ENCODE measurements at regions not wholly inside any gene's neighbourhood (a gene's known extent, or its start where the extent isn't known, plus 50 kb on each side); places are given as distances from the start of the nearest gene placed in this dataset.

DNA sequence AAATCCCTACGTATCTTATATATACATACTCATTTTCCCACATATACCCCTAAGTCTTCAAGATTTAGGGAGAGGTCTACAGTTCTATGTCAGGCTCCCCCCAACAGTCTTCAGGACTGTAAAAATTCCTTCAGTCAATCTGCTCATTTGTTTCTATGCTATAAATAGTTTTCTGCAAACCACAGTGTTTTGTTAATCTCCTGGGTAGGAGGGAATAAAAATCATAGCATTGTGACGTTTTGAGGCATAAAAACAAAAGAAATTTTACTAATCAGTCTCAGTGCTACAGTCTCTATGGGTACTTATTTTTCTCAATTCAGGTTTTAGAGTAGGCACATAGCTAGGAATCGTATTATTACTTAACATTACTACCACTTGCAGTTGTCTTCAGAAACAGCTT, 552.8 kb upstream of the LRRC4C start:
- no peak overlapping the region for H3K4me3 Mint-ChIP-seq
- ATAC-seq: no peak
- H3K36me3 Mint-ChIP-seq: peaks cover 0 to 6% (median 0%) of the 10 kb centered on the region in 5 donors
- ChIA-PET POLR2A (no interaction called here), CTCF (no interaction called here)
- peaks cover 8 to 32% (median 13%) of the 10 kb centered on the region in 11 donors for H3K9me3 Mint-ChIP-seq
- no peaks in the 10 kb centered on the region for H3K36me3 ChIP-seq (ENCODE audit: control insufficient read depth in 2 of 3, insufficient read depth in 3 of 3, low read length in 3 of 3)
- no peak overlapping the region for H3K27ac Mint-ChIP-seq
- H3K4me1 Mint-ChIP-seq: no peaks in the 10 kb centered on the region
- no peaks in the 10 kb centered on the region for H3K4me1 ChIP-seq (ENCODE audit: control insufficient read depth in 2 of 2, insufficient read depth in 2 of 2, low read length in 2 of 2)
- no peaks in the 10 kb centered on the region for H3K27me3 ChIP-seq (ENCODE audit: control insufficient read depth in 2 of 2, insufficient read depth in 2 of 2, low read length in 2 of 2)
- DNase-seq: no peak
- intact Hi-C loops (cut with micrococcal nuclease): no loop called here
- no peaks in the 10 kb centered on the region for H3K9me3 ChIP-seq (ENCODE audit: control insufficient read depth in 2 of 3, low read length in 3 of 3)
- no peak overlapping the region for H3K27ac ChIP-seq (ENCODE audit: low read depth, low read length)
- no peaks in the 10 kb centered on the region for H3K27me3 Mint-ChIP-seq
- H3K4me3 ChIP-seq (ENCODE audit: low read length): no peak overlapping the region

DNA sequence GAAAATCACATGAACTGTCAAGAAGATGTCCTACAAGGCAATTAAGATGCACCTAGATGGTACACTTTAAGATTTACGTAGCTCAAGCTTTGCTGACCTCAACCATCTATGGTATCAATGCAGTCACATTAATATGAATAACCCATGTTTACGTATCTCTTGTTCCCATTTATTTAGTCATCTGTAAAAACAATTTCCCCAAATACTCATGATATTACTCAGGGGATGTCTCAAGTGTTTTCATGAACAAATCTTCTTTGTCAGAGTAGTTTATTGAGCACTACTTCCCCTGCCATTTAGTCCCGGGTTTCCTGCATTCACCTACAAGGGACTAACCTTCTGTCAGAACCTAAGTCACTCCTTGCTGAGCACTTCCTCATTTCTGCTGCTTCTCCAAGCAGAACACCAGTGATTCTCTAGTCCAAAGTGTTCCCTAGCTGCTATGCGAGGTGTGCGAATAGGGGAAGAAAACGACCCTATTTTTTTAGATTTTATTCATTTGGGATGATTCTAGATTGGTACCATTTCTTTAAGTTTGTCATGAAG, 554.3 kb upstream of the LRRC4C start:
- POLR2A ChIA-PET: no interaction called here
- Histone ChIP-seq H3K27me3 (ENCODE audit: control insufficient read depth in 2 of 2, insufficient read depth in 2 of 2, low read length in 2 of 2) (no peaks in the 10 kb centered on the region), H3K4me3 (ENCODE audit: low read length) (no peak overlapping the region), H3K4me1 (ENCODE audit: control insufficient read depth in 2 of 2, insufficient read depth in 2 of 2, low read length in 2 of 2) (no peaks in the 10 kb centered on the region), H3K36me3 (ENCODE audit: control insufficient read depth in 2 of 3, insufficient read depth in 3 of 3, low read length in 3 of 3) (no peaks in the 10 kb centered on the region), H3K9me3 (ENCODE audit: control insufficient read depth in 2 of 3, low read length in 3 of 3) (no peaks in the 10 kb centered on the region), H3K27ac (ENCODE audit: low read depth, low read length) (no peak overlapping the region)
- ATAC-seq: no peak
- CTCF ChIA-PET: interaction anchor here (0.5 kb wide), 1 partner anchor 13 kb away, joined by 3 read pairs; no protein-coding TSS in a partner anchor
- DNase-seq: no peak
- Mint-ChIP-seq H3K27me3 (no peaks in the 10 kb centered on the region), H3K4me3 (no peak overlapping the region), H3K4me1 (no peaks in the 10 kb centered on the region), H3K9me3 (peaks cover 8 to 31% (median 15%) of the 10 kb centered on the region in 11 donors), H3K27ac (no peak overlapping the region), H3K36me3 (peaks cover 0 to 6% (median 0%) of the 10 kb centered on the region in 5 donors)
- intact Hi-C loops (cut with micrococcal nuclease): no loop called here

DNA sequence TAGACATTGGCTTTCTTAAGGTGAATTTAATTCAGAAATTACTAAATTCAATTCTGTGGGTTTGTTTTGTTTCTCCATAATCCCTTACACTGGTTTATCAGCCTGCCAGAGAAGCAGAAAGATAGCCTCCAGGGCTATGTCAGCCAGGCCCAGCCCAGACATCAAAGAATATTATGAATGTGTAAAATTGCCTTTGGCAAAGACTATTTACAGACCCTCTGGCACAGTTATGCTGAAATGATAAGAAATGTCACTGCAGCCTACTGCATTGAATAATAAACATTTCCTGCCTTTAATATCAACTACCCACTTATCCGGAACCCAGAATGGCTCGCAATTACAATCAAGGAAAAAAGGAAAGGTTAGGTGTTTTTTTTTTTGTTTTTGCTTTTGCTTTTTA, 562.5 kb upstream of the LRRC4C start:
- Histone ChIP-seq H3K4me3 (ENCODE audit: low read length) (no peak overlapping the region), H3K27me3 (ENCODE audit: control insufficient read depth in 2 of 2, insufficient read depth in 2 of 2, low read length in 2 of 2) (no peaks in the 10 kb centered on the region), H3K9me3 (ENCODE audit: control insufficient read depth in 2 of 3, low read length in 3 of 3) (peaks cover 0 to 5% (median 0%) of the 10 kb centered on the region in 3 experiments), H3K36me3 (ENCODE audit: control insufficient read depth in 2 of 3, insufficient read depth in 3 of 3, low read length in 3 of 3) (no peaks in the 10 kb centered on the region), H3K4me1 (ENCODE audit: control insufficient read depth in 2 of 2, insufficient read depth in 2 of 2, low read length in 2 of 2) (no peaks in the 10 kb centered on the region), H3K27ac (ENCODE audit: low read depth, low read length) (no peak overlapping the region)
- no peak overlapping the region for H3K27ac Mint-ChIP-seq
- H3K27me3 Mint-ChIP-seq: no peaks in the 10 kb centered on the region
- no peaks in the 10 kb centered on the region for H3K36me3 Mint-ChIP-seq
- ChIA-PET POLR2A (no interaction called here), CTCF (no interaction called here)
- intact Hi-C loops (cut with micrococcal nuclease): no loop called here
- H3K4me3 Mint-ChIP-seq: no peak overlapping the region
- H3K4me1 Mint-ChIP-seq: no peaks in the 10 kb centered on the region
- DNase-seq (no peak), ATAC-seq (no peak)
- peaks cover 2 to 25% (median 11%) of the 10 kb centered on the region in 11 donors for H3K9me3 Mint-ChIP-seq

DNA sequence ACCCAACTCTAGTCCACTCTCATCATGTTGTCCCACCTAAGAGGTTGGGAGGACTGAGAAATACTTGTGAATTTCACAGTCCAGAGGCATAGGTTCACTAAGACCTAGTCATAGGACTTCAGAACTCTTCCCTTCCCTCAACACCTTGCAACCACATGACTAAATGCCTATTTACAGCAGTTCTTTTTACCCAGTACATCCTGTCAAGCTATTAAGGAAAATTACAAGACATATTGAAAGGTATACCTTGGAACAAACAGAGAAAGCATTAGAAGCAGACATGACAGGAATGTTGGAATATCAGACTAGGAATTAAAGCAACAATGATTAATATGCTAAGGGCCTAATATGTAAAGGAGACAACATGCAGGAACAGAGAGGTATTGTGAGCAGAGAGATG, 563.8 kb upstream of the LRRC4C start:
- CTCF ChIA-PET: no interaction called here

DNA sequence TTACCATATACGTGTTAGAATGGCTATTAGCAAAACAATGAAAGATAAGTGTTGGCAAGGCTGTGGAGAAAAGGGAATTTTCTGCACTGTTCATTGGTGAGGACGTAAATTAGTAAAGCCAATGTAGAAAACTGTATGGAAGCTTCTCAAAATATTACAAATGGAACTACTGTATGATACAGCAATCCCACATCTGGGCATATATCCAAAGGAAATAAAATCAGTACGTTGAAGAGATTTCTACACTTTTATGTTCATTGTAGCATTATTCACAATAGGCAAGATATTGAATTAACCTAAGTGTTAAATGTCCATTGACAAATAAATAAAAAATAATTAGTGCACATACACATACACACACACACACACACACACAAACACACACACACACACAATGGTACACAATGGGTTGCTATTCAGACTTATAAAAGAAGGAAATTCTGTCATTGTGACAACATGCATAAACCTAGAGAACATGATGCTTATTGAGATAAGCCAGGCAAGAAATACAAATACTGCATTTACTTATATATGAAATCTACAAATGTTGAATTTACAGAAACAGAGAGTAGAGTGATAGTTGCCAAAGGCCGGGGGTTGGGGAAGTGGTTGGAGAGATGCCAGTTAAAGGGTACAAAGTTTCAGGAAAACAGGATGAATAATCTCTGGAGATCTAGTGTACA, 565.8 kb upstream of the LRRC4C start:
- Histone ChIP-seq H3K36me3 (ENCODE audit: control insufficient read depth in 2 of 3, insufficient read depth in 3 of 3, low read length in 3 of 3) (no peaks in the 10 kb centered on the region), H3K4me3 (ENCODE audit: low read length) (no peak overlapping the region), H3K27me3 (ENCODE audit: control insufficient read depth in 2 of 2, insufficient read depth in 2 of 2, low read length in 2 of 2) (no peaks in the 10 kb centered on the region), H3K4me1 (ENCODE audit: control insufficient read depth in 2 of 2, insufficient read depth in 2 of 2, low read length in 2 of 2) (no peaks in the 10 kb centered on the region), H3K27ac (ENCODE audit: low read depth, low read length) (no peak overlapping the region), H3K9me3 (ENCODE audit: control insufficient read depth in 2 of 3, low read length in 3 of 3) (peaks cover 0 to 5% (median 0%) of the 10 kb centered on the region in 3 experiments)
- ATAC-seq (no peak), DNase-seq (no peak)
- Mint-ChIP-seq H3K4me1 (no peaks in the 10 kb centered on the region), H3K9me3 (peaks cover 4 to 29% (median 10%) of the 10 kb centered on the region in 11 donors), H3K27me3 (no peaks in the 10 kb centered on the region), H3K27ac (no peak overlapping the region), H3K36me3 (no peaks in the 10 kb centered on the region), H3K4me3 (no peak overlapping the region)
- ChIA-PET CTCF (no interaction called here), POLR2A (no interaction called here)
- intact Hi-C loops (cut with micrococcal nuclease): no loop called here

More for the DNA sequence above, 563.8 kb upstream of the LRRC4C start:
- Mint-ChIP-seq H3K4me1 (no peaks in the 10 kb centered on the region), H3K27ac (no peak overlapping the region), H3K36me3 (no peaks in the 10 kb centered on the region), H3K9me3 (peaks cover 2 to 34% (median 11%) of the 10 kb centered on the region in 11 donors), H3K27me3 (no peaks in the 10 kb centered on the region), H3K4me3 (no peak overlapping the region)
- intact Hi-C loops (cut with micrococcal nuclease): no loop called here
- Histone ChIP-seq H3K9me3 (ENCODE audit: control insufficient read depth in 2 of 3, low read length in 3 of 3) (peaks cover 0 to 5% (median 0%) of the 10 kb centered on the region in 3 experiments), H3K4me3 (ENCODE audit: low read length) (no peak overlapping the region), H3K4me1 (ENCODE audit: control insufficient read depth in 2 of 2, insufficient read depth in 2 of 2, low read length in 2 of 2) (no peaks in the 10 kb centered on the region), H3K27ac (ENCODE audit: low read depth, low read length) (no peak overlapping the region), H3K27me3 (ENCODE audit: control insufficient read depth in 2 of 2, insufficient read depth in 2 of 2, low read length in 2 of 2) (no peaks in the 10 kb centered on the region), H3K36me3 (ENCODE audit: control insufficient read depth in 2 of 3, insufficient read depth in 3 of 3, low read length in 3 of 3) (no peaks in the 10 kb centered on the region)
- POLR2A ChIA-PET: no interaction called here
- DNase-seq (no peak), ATAC-seq (no peak)

DNA sequence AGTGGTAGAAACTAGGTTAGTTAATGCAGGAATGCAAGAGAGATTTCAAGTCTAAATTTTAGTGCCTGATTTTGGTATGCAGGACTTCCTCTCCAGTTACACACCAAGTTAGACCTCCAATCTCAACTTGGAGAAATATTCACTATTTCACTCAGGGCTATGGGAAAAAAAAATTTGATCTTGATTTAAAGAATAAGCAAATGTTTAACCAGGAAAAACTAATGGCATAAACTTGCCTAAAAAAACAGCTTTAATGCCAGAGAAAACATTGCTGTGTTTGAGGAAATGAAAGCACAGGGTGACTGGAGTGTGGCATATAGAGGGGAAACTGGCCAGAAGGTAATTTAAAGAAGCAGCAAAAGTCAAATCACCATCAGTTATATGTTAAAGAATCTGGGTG, 575.4 kb upstream of the LRRC4C start:
- no peak for ATAC-seq
- Mint-ChIP-seq H3K9me3 (peaks cover 0 to 13% (median 4%) of the 10 kb centered on the region in 11 donors), H3K4me3 (no peak overlapping the region), H3K36me3 (no peaks in the 10 kb centered on the region), H3K27ac (no peak overlapping the region), H3K4me1 (no peaks in the 10 kb centered on the region), H3K27me3 (no peaks in the 10 kb centered on the region)
- no peak for DNase-seq
- Histone ChIP-seq H3K9me3 (ENCODE audit: control insufficient read depth in 2 of 3, low read length in 3 of 3) (no peaks in the 10 kb centered on the region), H3K27ac (ENCODE audit: low read depth, low read length) (no peak overlapping the region), H3K4me3 (ENCODE audit: low read length) (no peak overlapping the region), H3K27me3 (ENCODE audit: control insufficient read depth in 2 of 2, insufficient read depth in 2 of 2, low read length in 2 of 2) (no peaks in the 10 kb centered on the region), H3K36me3 (ENCODE audit: control insufficient read depth in 2 of 3, insufficient read depth in 3 of 3, low read length in 3 of 3) (no peaks in the 10 kb centered on the region), H3K4me1 (ENCODE audit: control insufficient read depth in 2 of 2, insufficient read depth in 2 of 2, low read length in 2 of 2) (no peaks in the 10 kb centered on the region)
- intact Hi-C loops (cut with micrococcal nuclease): no loop called here
- POLR2A ChIA-PET: no interaction called here
- CTCF ChIA-PET: no interaction called here

DNA sequence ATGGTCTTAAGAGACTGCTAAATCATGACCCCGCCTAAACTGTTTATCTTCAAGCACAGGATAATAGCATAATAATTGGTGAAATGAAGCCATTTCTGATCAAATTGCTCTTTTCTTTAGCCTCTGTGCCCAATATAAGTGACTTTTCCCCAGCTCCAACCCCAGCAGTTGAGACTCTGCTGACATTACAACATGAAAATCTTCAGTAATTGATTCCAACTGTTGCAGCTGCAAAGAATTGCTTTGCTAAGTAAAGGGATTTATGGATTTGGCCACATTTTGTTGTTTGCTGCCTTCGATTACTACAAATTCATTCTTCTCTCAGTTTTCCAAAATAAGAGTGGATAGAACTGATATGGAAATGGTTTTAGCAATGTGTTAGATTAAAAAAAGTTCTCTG, 576.7 kb upstream of the LRRC4C start:
- Mint-ChIP-seq H3K27me3 (no peaks in the 10 kb centered on the region), H3K9me3 (peaks cover 0 to 12% (median 4%) of the 10 kb centered on the region in 11 donors), H3K4me1 (no peaks in the 10 kb centered on the region), H3K36me3 (no peaks in the 10 kb centered on the region), H3K27ac (no peak overlapping the region), H3K4me3 (no peak overlapping the region)
- Histone ChIP-seq H3K4me3 (ENCODE audit: low read length) (no peak overlapping the region), H3K9me3 (ENCODE audit: control insufficient read depth in 2 of 3, low read length in 3 of 3) (no peaks in the 10 kb centered on the region), H3K27ac (ENCODE audit: low read depth, low read length) (no peak overlapping the region), H3K4me1 (ENCODE audit: control insufficient read depth in 2 of 2, insufficient read depth in 2 of 2, low read length in 2 of 2) (no peaks in the 10 kb centered on the region), H3K27me3 (ENCODE audit: control insufficient read depth in 2 of 2, insufficient read depth in 2 of 2, low read length in 2 of 2) (no peaks in the 10 kb centered on the region), H3K36me3 (ENCODE audit: control insufficient read depth in 2 of 3, insufficient read depth in 3 of 3, low read length in 3 of 3) (no peaks in the 10 kb centered on the region)
- POLR2A ChIA-PET: no interaction called here
- DNase-seq: no peak
- no peak for ATAC-seq
- intact Hi-C loops (cut with micrococcal nuclease): no loop called here
- CTCF ChIA-PET: no interaction called here

All from naive thymus-derived CD4-positive, alpha-beta T cell (primary cell).